ENCODE measurements at regions not wholly inside any gene's neighbourhood (a gene's known extent, or its start where the extent isn't known, plus 50 kb on each side); places are given as distances from the start of the nearest gene placed in this dataset.

- DNase-seq, result no peak
These were observed 611.1 kb downstream of the SOX6 start for GRCh38 chr11:15745266-15745665.

DNA sequence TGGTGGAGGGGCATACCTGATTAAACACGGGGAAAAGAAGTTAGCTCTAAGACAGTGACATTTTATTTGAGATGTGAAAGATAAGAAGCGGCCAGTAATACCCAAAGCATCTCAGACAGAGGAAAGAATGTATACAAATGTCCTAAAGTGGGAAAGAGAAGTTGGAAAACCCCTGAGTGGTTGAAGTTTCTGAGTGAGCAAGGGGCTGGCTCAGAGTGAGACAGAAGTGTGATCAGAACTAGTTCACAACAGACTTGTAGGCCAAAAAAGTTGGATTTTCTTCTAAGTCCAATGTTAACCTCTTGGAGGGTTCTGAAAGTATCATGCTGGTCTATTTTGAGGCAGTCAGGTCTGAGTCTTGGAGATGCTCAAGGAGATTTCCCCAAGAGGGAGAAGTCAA is 608.7 kb downstream of the SOX6 start:
- DNase-seq, result no peak

GRCh38 chr11:15748132-15748531 is 608.2 kb downstream of the SOX6 start:
- DNase-seq, result no peak

- DNase-seq, result no peak
These were observed 607.6 kb downstream of the SOX6 start for GRCh38 chr11:15748741-15749140.

DNA sequence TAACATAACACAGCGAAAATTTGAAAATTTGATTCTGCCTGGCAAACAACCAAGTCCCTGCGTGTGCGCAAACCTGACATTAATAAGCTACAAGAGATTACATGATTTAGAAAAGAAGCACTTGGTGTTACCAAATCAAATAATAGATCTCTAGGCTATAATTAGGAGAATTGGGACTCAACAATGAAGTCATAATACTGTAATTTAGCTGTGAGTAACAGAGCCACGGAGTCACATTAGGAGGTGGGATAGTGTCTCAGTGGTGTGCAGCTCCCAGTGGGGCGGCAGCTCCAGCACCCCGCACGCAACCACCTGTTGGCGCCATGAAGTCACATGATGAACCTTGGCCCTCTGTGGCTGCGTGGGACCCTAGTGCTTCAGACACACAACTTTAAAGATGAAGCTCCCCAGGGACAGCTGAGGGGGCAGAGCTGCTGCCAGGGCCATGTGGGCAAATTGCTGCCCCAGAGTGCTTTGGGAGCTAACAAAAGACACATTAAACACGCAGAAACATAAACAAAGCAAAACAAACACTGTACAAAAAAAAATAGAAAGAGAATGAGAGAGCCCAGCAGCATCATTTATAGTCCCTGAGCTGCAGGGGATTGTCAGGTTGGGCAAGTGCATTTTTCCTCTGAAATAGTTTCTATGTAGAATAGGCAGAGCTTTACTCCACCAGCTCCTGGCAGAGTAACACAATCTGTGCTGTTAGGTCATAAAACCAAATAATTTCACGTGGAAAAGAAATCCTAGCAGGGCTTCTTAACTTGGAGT is 605.6 kb downstream of the SOX6 start:
- DNase-seq, result no peak

GRCh38 chr11:15754221-15754620 is 602.1 kb downstream of the SOX6 start:
- DNase-seq, result no peak

DNA sequence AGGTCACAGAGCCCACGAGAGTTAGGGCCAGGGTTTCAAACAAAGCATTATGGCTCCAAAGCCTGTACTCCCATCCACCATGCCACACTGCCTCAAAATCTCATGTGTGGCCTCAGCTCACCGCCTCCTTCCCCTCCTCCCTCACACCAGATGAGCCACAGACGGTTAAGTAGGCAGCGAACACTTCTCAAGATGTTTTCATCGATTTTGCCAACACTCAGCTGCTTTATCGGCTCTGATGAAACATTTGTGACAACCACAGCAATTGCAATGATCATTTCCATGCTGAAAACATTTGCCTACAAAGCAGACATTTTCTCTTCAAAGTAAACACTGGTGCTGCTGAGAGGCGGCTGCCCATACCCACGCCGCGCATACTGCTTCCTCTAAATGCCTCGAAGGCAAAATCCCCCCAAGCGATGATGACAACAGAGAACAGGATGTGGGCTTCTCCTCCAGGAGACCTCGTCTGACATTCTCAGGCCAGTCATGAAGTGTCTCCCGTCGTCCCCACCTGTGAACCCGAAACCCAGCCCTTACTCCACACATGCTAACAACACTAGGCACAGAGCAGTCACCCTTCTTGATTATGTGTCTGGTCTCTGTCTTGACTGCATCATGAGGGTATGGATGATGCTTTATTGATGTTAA is 599.2 kb downstream of the SOX6 start:
- DNase-seq, result no peak

DNA sequence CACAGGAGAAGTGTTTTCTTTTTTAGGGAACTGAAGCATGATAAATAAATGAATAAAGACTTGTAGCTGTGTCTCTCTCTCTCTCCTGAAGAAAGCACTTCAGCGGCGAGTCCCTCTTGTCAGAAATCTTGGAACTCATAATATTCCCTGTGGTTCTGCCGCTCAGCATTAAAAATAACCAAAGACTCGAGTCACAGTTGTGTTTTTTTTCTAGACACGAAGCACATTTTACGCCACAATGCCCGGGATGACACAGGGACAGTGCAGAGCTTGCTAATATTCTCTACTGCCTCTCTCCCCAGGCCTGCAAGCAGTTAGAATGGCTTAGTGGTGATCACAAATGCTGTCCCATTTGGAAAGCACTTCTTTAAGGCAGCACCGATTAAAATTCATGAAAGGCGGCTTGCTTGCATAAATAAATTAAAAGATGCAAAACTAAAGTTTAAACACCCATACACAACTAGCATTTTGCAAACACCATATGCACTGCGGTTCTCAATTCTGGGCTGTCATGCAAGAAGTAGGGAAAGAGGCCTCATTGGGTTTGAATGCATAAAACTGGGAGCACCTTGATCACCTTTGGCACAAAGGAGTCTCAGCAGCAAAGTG is 597.4 kb downstream of the SOX6 start:
- DNase-seq, result no peak

GRCh38 chr11:15761235-15761634 is 595.1 kb downstream of the SOX6 start:
- DNase-seq, result no peak

DNA sequence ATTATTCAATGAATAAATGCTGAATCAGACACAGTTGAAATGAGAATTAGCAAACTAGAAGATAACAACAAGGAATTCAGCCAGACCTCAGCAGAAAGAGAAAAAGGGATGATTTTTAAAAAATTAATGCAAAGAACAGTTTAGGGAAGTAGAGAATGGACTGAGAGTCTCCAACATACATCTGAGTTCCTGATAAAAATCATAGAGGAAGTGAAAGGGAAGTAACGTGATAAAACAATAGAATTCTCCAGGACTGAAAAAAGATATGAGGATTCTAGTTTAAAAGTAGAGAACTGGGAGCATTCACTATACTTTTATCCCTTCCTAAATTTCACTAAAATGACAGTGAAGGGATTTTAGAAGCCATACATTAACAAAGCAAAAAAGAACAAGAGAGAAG is 592.0 kb downstream of the SOX6 start:
- no peak for DNase-seq

DNA sequence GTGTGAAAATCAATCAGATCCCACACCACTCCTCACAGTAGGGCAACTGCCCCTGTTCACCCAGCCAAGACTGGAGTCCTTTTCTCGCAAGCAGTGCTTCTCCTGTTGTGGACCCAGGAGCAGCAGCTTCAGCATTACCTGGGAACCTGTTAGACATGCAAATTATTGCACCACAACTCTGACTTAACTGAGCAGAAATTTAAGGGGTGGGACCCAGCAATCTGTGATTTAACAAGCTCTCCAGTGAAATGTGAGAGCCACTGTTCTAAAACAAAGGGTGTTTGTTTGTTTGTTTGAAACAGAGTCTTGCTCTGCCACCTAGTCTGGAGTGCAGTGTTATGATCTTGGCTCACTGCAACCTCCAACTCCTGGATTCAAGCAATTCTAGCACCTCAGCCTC is 591.4 kb downstream of the SOX6 start:
- no peak for DNase-seq

DNA sequence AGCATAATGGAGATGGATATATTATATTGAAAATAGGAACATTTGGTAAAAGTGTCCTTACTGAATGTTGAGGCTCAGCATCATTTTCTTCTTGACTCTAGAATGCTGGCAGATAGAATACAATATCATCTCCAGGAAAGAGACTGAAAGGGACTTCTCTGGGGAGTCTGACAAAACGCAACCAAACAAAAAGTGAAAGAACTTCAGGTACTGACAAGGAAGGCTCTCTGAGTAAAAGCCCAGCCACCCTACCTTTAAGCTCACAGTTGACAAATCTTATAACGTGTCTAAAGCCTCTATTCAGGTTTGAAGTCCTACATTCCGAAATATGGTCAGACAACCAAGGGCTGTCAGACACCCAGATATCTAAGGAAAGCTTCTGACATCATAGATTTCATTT is 590.8 kb downstream of the SOX6 start:
- no peak for DNase-seq

- no peak for DNase-seq
These were observed 588.0 kb downstream of the SOX6 start for GRCh38 chr11:15768321-15768720.

DNA sequence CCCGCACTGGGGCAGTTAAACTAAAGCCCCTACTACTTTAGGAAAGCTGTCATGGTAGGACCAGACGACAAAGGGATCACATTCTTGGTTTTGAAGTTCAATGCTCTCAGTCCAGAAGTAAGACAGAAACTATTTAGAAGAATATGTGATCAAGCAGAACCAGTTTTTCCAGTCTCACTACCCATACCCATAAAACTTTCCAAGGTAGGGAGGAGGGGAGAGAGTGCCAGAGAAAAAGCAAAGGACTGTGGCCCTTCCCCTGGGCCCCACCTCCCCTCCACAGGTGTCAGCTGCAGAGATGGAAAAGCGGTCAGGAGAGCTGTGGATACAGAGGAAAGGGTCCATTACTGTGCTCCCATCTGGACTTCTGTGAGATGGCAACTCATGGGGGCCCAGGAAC is 587.1 kb downstream of the SOX6 start:
- no peak for DNase-seq

- DNase-seq, result peak; percentile 34
These were observed 585.4 kb downstream of the SOX6 start for GRCh38 chr11:15770798-15771414.

DNA sequence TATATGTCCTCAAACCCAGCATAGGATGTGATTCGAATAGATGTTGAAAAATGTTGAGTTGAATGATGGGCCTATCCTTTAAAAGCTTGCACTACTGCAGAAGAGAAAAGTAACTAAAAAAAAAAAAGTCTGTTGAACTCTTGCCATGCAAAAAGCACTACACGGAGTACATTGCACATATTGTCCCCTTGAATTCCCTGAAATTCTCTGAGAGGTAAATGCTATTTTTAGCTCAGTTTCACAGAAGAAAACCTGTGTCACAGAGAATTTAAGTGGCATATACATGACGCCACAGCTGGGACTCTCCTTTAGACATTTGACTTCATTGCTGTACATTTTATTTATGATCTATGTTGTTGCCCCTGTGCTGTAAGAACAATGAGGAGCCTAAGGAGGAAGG is 583.8 kb downstream of the SOX6 start:
- no peak for DNase-seq

- DNase-seq, result no peak
These were observed 583.4 kb downstream of the SOX6 start for GRCh38 chr11:15772981-15773380.

DNA sequence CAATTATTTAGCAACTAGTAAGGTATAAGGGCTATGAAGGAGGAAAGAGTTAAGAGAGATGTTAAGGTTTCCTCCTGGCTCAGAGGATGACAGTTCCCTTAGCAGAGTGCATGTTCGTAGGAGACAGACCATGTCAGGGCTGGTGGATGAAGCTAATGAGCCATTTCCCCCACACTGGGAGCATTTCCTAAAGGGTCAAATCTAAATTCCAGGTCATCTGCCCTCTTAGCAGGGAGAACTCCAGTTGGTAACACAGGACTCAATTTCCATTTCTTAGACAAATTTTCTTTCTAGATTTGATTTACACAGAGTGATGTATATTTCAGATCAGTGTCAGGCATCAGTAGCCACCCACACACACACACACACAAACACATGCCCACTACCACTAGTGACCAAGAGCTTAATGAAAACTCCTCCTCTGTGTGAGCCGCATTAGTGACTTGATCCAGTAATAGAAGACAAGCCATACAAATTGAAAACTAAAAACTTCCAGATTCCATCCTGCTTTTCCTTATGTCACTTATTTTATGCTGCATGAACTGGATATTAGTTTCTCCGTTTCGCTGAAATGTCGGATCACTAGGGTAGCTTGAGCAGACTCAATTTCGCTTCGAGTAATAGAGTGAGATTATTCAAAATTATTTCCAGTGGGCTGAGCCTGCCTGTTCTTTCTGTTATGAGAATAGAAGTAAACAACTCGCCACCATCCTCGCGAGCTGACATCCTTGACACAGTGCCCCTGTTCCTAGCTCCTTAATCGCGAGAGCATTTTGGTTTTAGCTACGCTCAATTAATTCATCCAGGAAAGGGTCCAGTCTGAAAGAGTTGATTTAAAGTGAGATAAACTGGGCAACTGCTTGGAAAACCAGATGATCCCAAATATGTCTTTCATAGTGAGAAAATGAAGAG is 582.6 kb downstream of the SOX6 start:
- DNase-seq, result no peak

DNA sequence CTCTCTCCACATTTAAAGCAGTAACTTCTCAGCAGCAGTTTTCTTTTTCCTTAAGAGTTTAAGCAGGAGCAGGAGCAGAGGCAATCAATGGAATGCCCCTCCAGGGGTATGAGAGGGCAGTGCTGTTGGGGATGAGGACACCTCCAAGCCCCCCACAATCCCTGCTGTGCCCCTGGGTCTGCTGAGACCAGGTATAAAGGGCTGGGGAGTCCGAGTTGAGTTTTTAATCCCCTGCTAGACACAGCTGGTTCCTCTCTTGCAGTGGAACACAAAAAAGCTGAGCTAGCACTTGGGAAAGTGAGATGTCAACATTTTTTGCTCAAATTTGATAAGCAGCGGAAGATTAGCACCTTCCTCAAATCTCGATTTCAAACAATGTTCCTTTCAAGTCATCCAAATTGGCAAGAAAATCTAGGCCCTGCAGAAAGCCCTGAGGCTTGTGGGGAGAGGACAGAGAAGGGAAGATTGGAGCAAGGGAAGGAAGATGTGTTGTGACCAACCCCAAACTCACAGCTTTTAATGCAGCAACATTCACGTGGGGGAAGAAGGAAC is 581.9 kb downstream of the SOX6 start:
- DNase-seq, result no peak

DNA sequence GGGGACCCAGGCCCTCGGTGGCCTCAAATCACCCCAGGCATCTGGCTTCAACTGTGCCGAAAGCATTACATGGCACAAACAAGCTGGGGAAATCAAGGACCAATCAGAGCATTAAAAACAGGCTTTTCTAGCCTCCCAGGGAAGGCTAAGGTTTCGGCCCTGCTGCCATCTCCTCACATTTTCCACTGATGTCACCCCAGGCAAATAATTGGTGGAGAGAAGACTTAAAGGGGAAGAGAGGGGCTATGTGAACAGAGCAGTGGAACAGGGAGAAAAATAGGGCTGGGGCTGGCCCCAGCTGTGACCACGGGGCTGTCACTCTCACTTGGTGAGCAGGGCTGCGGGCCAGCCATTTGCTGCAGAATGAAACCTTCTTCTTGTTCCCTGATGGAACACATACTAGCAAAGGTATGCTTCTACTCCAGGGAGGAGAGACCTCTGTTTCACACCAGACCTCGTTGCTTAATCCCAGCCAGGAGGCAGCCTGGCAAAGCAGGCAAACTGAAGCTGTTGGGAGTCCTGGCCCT is 581.3 kb downstream of the SOX6 start:
- peak; percentile 31 for DNase-seq

DNA sequence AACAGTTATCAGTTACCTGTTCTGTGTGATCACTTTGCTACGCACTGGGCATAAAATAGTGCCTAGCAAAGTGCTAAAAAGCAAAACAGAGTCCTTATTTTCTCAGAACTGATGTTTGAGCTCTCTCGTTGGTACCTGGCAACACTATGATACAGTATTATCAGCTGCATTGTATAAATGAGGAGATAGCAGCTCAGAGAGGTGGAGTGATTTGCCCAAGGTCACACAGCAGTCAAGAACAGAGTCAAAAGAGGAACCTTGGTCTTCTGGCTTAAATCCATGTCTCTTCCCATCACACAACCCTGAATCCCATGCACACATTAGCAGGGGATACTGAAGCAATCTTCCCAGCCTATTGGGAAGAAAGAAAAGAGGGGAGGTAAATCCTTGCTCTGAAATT is 580.5 kb downstream of the SOX6 start:
- no peak for DNase-seq

- no peak for DNase-seq
These were observed 580.0 kb downstream of the SOX6 start for GRCh38 chr11:15776366-15776765.

All from NCI-H1694 (cell line).